ENCODE measurements at regions not wholly inside any gene's neighbourhood (a gene's known extent, or its start where the extent isn't known, plus 50 kb on each side); places are given as distances from the start of the nearest gene placed in this dataset.

GRCh38 chrX:40920351-40920750 lies 164.9 kb upstream of the USP9X start:
- TF ChIP-seq, protein P1, sequence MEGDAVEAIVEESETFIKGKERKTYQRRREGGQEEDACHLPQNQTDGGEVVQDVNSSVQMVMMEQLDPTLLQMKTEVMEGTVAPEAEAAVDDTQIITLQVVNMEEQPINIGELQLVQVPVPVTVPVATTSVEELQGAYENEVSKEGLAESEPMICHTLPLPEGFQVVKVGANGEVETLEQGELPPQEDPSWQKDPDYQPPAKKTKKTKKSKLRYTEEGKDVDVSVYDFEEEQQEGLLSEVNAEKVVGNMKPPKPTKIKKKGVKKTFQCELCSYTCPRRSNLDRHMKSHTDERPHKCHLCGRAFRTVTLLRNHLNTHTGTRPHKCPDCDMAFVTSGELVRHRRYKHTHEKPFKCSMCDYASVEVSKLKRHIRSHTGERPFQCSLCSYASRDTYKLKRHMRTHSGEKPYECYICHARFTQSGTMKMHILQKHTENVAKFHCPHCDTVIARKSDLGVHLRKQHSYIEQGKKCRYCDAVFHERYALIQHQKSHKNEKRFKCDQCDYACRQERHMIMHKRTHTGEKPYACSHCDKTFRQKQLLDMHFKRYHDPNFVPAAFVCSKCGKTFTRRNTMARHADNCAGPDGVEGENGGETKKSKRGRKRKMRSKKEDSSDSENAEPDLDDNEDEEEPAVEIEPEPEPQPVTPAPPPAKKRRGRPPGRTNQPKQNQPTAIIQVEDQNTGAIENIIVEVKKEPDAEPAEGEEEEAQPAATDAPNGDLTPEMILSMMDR (IDR thresholded peaks at IDR 0.05): no peak
- TF ChIP-seq POLR2AphosphoS5 (IDR thresholded peaks at IDR 0.05): no peak
- TF ChIP-seq POLR2A (IDR thresholded peaks at IDR 0.05): no peak

Measured in upper lobe of left lung (tissue), 4 donors.